KOPT-K1 (cell line): ENCODE measurements at regions not wholly inside any gene's neighbourhood (a gene's known extent, or its start where the extent isn't known, plus 50 kb on each side); places are given as distances from the start of the nearest gene placed in this dataset.
A peak's percentile ranks its signal among the peaks of the same experiment; 100 is the strongest.
"Not testable (repeated sequence)": the region's sequence is repeated elsewhere in the genome, so short reads cannot be mapped to it uniquely, and the experiment has no call there.

Experiments used
- H3K27ac ChIP-seq: fragments of 200-600 bp; sonication (generic); 2 replicates; pipeline ENCODE4 v1.5.1; 2016; ENCODE audit warnings: antibody characterized with exemption, mild to moderate bottlenecking, low read depth, low read length; ENCODE audit not compliant: poor library complexity, severe bottlenecking
- H3K36me3 ChIP-seq: fragments of 200-600 bp; sonication (generic); 2 replicates; pipeline ENCODE4 v1.5.1; 2017; ENCODE audit warnings: antibody characterized with exemption, mild to moderate bottlenecking, low read length, moderate library complexity; ENCODE audit not compliant: insufficient read depth
- H3K9me3 ChIP-seq: fragments of 200-600 bp; sonication (generic); 2 replicates; pipeline ENCODE4 v1.5.1; 2017; ENCODE audit warnings: antibody characterized with exemption, low read length, mild to moderate bottlenecking; ENCODE audit not compliant: insufficient read depth, poor library complexity, severe bottlenecking

GRCh38 chr6:27774264-27774600, 138.0 kb downstream of the OR2B2 start:
- not testable (repeated sequence) for H3K9me3 ChIP-seq, H3K36me3 ChIP-seq, H3K27ac ChIP-seq

- not testable (repeated sequence) for H3K36me3 ChIP-seq, H3K27ac ChIP-seq
Observed at GRCh38 chr6:27773542-27774263, 138.5 kb downstream of the OR2B2 start.

GRCh38 chr6:27772261-27773001, 139.8 kb downstream of the OR2B2 start:
- Histone ChIP-seq H3K27ac (peak overlapping the region; percentile 38), H3K36me3 (no peaks in the 10 kb centered on the region)

More at GRCh38 chr6:27773542-27774263, 138.5 kb downstream of the OR2B2 start:
- not testable (repeated sequence) for H3K9me3 ChIP-seq

DNA sequence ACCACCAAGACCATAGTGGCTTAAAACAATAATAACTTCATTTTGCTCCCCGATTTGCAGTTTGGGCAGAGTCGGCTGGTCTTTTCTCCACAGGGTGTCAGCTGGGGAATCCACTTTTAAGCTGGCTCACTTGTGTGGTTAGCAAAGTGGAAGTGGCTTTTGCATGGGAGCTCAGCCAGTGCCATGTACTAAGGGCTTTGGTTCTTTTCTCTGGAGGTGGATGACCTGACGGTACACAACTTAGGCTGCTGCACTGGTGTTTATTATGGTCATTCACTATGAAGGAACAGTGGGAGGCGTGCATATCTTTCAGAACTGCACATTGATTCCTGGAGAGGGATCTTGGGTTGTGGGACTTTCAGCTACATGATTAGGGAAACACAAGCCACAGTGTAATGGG, 141.0 kb downstream of the OR2B2 start:
- H3K9me3 ChIP-seq = no peaks in the 10 kb centered on the region
- no peak overlapping the region for H3K27ac ChIP-seq
- H3K36me3 ChIP-seq = no peaks in the 10 kb centered on the region

More at GRCh38 chr6:27772261-27773001, 139.8 kb downstream of the OR2B2 start:
- no peaks in the 10 kb centered on the region for H3K9me3 ChIP-seq

DNA sequence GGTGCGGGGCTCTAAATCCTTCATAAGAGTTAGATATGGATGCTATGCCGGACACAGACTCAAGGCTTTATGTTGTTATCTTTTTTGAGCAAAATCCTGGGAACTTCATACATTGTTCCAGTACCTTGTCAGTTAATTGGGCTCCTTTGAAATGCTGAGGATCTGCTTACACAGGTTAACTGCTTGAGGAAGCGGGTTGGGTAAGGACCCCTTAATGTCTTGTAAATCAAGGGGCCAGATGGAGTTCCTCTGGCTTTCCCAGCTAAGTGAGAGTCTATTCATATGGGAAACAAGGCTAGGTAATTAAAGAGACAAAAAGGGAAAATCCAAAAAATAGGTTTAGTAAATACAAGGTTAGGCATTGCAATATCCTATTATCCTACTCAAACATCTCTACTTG, 141.5 kb downstream of the OR2B2 start:
- Histone ChIP-seq H3K36me3 (no peaks in the 10 kb centered on the region), H3K27ac (no peak overlapping the region), H3K9me3 (no peaks in the 10 kb centered on the region)

DNA sequence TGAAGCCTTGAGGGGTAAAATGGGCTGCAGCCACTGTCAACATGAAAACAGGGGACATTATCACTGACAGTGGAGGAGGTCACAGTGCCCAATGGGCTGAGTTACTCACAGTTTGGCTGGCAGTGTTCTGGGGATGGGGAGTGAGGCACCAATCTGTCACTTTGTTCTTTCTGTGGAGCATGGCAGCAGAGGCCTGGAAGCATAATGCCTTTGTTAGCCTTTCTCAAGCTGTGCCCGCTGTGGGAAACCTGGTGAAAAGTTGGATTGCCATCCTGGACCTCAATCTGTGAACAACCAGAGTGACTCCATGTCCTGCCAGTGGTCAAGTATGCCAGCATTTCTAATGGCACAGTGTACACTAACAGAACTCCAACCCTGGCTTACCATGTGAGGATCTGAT, 143.6 kb downstream of the OR2B2 start:
- H3K9me3 ChIP-seq = no peaks in the 10 kb centered on the region
- H3K36me3 ChIP-seq = no peaks in the 10 kb centered on the region
- H3K27ac ChIP-seq = no peak overlapping the region

DNA sequence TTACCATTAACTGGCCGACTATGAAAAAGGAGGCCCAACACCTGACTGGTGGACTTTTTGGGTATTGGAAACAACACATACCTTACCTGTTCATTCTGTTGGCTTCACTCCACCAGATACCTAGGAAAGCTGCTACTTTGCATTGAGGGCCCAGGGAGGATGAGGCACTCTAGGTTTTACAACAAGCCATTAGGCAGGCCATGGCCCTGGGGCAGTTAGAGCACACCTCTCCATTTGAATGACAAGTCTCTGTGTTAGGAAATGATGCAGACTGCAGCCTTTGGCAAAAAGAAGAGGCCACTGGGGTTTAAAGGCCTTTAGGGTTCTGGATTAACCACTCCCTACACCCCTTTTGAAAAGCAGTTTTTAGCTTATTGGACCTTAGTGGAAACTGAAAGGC, 144.3 kb downstream of the OR2B2 start:
- H3K27ac ChIP-seq = no peak overlapping the region
- H3K36me3 ChIP-seq = no peaks in the 10 kb centered on the region
- no peaks in the 10 kb centered on the region for H3K9me3 ChIP-seq

- H3K27ac ChIP-seq = no peak overlapping the region
- no peaks in the 10 kb centered on the region for H3K9me3 ChIP-seq
- no peaks in the 10 kb centered on the region for H3K36me3 ChIP-seq
Observed at GRCh38 chr6:27766405-27766804, 145.8 kb downstream of the OR2B2 start.

- Histone ChIP-seq H3K36me3 (no peaks in the 10 kb centered on the region), H3K9me3 (no peaks in the 10 kb centered on the region), H3K27ac (no peak overlapping the region)
Observed at GRCh38 chr6:27765028-27765590, 147.1 kb downstream of the OR2B2 start.

- Histone ChIP-seq H3K27ac (no peak overlapping the region), H3K36me3 (no peaks in the 10 kb centered on the region), H3K9me3 (no peaks in the 10 kb centered on the region)
Observed at GRCh38 chr6:27761391-27761790, 150.8 kb downstream of the OR2B2 start.

DNA sequence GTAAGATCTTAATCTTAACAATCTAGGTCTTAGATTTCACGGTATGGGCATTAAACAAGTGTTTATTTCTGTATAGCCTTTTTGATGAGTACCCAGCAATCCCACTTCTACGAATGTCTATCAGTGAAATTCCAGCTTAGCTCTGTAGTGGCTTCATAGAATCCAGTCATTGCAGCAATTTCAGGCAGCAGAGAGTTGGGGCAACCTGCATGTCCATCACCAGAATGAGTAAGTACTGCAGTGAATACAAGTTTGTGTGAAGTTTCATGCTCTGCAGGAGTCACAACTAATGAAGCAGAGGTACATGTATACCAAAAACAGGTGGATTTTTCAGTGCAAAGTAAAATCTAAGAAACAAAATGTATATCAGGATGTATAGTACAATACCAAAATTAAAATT, 151.7 kb downstream of the OR2B2 start:
- Histone ChIP-seq H3K9me3 (no peaks in the 10 kb centered on the region), H3K27ac (no peak overlapping the region), H3K36me3 (no peaks in the 10 kb centered on the region)

- Histone ChIP-seq H3K9me3 (no peaks in the 10 kb centered on the region), H3K36me3 (no peaks in the 10 kb centered on the region), H3K27ac (no peak overlapping the region)
Observed at GRCh38 chr6:27759930-27760329, 152.3 kb downstream of the OR2B2 start.

GRCh38 chr6:27758491-27758890, 153.7 kb downstream of the OR2B2 start:
- no peaks in the 10 kb centered on the region for H3K36me3 ChIP-seq
- no peak overlapping the region for H3K27ac ChIP-seq
- H3K9me3 ChIP-seq = no peaks in the 10 kb centered on the region

GRCh38 chr6:27757307-27757706, 154.9 kb downstream of the OR2B2 start:
- peak overlapping the region; percentile 82 for H3K27ac ChIP-seq
- H3K36me3 ChIP-seq = no peaks in the 10 kb centered on the region
- H3K9me3 ChIP-seq = no peaks in the 10 kb centered on the region

GRCh38 chr6:27755768-27756167, 156.4 kb downstream of the OR2B2 start:
- Histone ChIP-seq H3K9me3 (no peaks in the 10 kb centered on the region), H3K36me3 (no peaks in the 10 kb centered on the region), H3K27ac (no peak overlapping the region)

DNA sequence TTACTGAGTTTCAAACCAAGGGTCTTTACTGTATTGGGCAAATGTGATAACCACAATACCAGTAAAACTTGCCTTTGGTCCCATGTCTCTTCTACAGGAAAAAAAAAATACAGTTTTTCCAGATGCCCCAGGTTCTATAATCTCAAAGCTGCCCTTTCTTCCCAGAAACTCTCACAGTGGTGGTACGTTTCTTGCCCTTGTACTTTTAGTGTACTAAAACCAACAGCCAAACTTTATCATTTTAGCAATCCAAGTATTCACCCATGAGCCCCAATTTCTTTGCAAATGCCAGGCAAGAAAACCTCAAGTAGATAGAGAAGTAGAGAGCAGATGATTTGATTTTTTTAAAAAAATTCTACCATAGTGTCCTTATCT, 157.8 kb downstream of the OR2B2 start:
- Histone ChIP-seq H3K27ac (no peak overlapping the region), H3K9me3 (no peaks in the 10 kb centered on the region), H3K36me3 (no peaks in the 10 kb centered on the region)
